ENCODE measurements at regions not wholly inside any gene's neighbourhood (a gene's known extent, or its start where the extent isn't known, plus 50 kb on each side); places are given as distances from the start of the nearest gene placed in this dataset.

DNA sequence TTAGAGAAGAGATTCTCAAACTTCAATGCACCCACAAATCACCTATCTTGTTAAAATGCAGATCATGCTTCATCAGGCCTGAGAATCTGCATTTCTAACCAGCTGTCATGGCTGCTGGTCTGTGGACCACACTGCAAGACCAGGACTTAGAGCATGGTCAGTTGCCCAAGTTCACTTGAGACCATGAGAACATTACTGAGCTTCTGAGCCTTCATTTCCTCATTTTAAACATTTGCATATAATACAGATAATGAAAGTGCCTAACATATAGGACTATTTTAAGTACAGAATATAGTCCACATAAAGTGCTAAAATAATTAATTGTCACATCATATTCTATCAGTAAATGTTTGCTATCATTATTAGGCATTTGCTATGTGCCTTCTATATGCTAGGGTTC, 260.8 kb upstream of the TNC start:
- DNase-seq (ENCODE audit: low spot score): peak; percentile 23
- TF ChIP-seq, protein P1, sequence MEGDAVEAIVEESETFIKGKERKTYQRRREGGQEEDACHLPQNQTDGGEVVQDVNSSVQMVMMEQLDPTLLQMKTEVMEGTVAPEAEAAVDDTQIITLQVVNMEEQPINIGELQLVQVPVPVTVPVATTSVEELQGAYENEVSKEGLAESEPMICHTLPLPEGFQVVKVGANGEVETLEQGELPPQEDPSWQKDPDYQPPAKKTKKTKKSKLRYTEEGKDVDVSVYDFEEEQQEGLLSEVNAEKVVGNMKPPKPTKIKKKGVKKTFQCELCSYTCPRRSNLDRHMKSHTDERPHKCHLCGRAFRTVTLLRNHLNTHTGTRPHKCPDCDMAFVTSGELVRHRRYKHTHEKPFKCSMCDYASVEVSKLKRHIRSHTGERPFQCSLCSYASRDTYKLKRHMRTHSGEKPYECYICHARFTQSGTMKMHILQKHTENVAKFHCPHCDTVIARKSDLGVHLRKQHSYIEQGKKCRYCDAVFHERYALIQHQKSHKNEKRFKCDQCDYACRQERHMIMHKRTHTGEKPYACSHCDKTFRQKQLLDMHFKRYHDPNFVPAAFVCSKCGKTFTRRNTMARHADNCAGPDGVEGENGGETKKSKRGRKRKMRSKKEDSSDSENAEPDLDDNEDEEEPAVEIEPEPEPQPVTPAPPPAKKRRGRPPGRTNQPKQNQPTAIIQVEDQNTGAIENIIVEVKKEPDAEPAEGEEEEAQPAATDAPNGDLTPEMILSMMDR (IDR thresholded peaks at IDR 0.05; ENCODE audit: extremely low read depth, insufficient read depth, missing control alignments): no peak
- in situ Hi-C loops (cut with MboI; ENCODE audit: low pct_unique_long_range_greater_than_20kb, low sequenced_read_pairs, unreplicated experiment): no loop called here

DNA sequence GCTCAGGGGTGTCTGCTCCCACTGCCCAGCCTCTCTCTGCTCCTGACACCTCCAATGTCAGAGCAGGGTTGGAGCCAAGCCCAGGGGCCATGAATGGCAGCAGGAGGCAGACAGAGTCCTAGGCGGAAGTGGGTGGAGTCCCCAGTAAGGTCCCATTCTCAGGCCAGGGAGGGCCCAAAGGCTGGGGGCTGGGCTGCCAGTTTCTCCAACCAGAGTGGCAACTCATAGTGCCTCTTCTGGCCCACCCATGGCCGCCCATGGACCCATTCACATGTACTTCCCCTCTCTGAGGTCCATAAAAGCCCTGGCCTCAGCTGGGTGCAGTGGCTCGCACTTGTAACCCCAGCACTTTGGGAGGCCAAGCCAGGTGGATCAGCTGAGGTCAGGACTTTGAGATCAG, 261.8 kb upstream of the TNC start:
- in situ Hi-C loops (cut with MboI; ENCODE audit: low pct_unique_long_range_greater_than_20kb, low sequenced_read_pairs, unreplicated experiment): no loop called here
- TF ChIP-seq, protein P1 (IDR thresholded peaks at IDR 0.05; ENCODE audit: extremely low read depth, insufficient read depth, missing control alignments): no peak
- no peak for DNase-seq (ENCODE audit: low spot score)

DNA sequence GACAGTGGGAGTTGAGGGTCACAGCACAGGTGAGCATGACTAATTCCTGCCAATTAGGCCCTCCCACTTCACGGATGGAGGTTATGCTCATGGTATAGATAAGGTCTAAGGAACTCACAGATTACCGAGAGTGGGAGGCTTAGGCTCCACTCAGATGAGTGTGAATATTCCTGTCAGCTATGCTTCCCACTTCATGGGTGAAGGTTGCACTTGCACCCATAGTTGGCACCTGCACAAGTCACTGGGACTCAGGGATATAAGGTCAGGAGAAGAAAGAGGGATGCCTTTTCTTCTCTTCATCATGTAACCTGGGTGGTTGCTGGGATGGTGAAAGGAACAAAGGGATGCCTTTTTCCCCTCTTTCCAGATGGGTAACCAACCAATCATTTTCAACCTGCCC, 264.9 kb upstream of the TNC start:
- in situ Hi-C loops (cut with MboI; ENCODE audit: low pct_unique_long_range_greater_than_20kb, low sequenced_read_pairs, unreplicated experiment): no loop called here
- no peak for DNase-seq (ENCODE audit: low spot score)
- TF ChIP-seq, protein P1 (IDR thresholded peaks at IDR 0.05; ENCODE audit: extremely low read depth, insufficient read depth, missing control alignments): no peak

DNA sequence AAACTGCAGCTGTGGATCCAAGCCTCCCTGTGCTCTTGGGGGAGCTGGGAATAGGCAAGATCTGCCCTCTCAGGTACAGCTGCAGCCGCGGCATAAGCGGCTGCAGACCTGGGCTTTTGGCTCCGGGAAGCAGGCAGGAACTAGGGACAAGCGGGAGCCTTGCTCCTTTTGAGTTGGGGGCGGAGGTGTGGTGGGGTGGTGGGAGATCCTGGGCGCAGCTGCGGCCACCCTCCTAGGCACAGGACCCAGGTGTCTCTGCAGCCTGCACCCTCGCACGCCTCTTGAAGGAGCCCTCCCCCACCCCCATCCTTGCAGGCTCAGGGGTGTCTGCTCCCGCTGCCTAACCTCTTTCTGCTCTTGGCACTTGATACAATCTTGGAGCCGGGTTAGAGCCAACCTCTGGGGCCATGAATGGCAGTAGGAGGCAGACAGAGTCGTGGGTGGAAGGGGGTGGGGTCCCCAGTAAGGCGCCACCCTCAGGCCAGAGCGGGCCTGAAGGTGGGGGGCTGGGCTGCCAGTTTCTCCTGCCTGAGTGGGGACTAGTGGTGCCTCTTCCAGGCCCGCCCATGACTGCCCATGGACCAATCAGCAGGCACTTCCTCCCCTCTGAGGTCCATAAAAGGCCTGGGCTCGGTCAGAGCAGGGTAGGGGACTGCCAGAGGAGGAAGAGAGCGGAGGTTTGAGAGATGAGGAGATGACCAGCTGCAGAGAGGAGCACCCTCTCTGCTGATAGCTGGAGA, 267.6 kb upstream of the TNC start:
- no peak for DNase-seq (ENCODE audit: low spot score)
- TF ChIP-seq, protein P1 (IDR thresholded peaks at IDR 0.05; ENCODE audit: extremely low read depth, insufficient read depth, missing control alignments): no peak
- in situ Hi-C loops (cut with MboI; ENCODE audit: low pct_unique_long_range_greater_than_20kb, low sequenced_read_pairs, unreplicated experiment): no loop called here

DNA sequence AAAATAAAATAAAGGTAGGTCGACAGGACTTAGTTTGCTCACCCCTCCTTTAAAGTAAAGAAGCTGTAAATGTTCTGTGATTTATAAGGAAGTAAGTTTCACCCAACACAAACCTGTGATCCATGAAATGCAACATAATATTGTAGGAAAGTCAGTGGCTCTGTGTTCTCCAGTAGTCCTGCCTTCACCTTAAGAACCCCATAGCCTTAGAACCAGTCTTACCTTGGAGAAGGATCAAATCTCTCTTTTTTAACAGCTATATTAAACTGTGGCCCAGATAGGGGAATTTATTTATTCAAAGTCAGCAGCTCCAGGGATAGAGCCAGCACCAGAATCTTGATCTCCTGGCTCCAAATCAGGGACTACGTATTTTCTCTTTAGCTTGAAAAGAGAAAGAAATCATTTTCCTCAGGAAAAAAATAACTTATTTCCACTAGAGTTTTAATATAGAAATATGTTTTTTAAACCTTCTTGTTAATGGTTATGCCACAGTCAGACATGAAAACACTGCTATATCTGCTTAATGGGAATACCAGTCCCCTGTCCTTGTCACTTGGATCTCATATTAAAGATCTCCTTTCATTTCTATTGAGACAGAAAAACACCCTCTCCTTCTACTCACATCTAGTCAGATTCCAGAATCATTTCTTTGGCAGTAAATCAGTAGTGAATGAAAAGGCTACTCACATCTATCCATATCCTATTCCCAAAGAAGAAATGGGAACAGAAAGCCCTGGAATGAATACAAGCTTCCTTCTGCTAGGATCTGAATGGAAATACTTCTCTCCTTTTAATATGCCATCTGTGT, 269.2 kb upstream of the TNC start:
- TF ChIP-seq, protein P1 (IDR thresholded peaks at IDR 0.05; ENCODE audit: extremely low read depth, insufficient read depth, missing control alignments): no peak
- in situ Hi-C loops (cut with MboI; ENCODE audit: low pct_unique_long_range_greater_than_20kb, low sequenced_read_pairs, unreplicated experiment): no loop called here
- no peak for DNase-seq (ENCODE audit: low spot score)

DNA sequence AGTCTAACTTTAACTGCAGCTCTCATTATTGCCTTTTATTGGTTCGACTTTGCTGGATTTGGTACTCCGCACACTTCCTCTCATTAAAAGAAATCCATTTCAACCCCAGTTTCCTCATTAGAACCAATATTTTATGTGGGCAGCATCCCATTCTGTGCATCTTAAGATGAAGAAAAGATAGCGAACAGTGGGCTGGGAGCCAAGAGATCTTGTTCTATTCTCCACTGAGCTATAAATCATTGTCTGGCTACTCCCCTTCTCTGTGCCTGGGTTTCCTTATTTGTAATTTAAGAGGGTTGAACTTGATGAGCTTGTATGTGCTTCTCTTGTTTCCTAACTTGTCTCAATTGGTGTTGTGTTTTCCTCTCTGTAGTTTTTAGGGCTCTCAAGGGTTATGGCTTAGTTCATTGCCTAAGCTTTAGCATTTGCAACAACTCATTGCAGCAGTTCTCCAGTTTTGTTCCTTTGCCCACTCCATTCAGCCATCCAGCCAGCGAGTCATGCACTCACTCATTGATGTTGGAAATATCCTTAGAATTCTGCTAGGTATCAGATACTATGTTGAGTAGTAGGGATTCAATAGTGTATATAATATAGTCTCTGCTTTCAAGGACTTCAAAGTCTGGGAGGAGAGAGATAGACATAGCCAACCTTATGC, 273.3 kb upstream of the TNC start:
- TF ChIP-seq, protein P1 (IDR thresholded peaks at IDR 0.05; ENCODE audit: extremely low read depth, insufficient read depth, missing control alignments): no peak
- DNase-seq (ENCODE audit: low spot score): no peak
- in situ Hi-C loops (cut with MboI; ENCODE audit: low pct_unique_long_range_greater_than_20kb, low sequenced_read_pairs, unreplicated experiment): no loop called here
